Bone marrow (tissue), 2 donors: ENCODE measurements at regions not wholly inside any gene's neighbourhood (a gene's known extent, or its start where the extent isn't known, plus 50 kb on each side); places are given as distances from the start of the nearest gene placed in this dataset.

ENCODE experiments used
- DNase-seq, 2 donors: peaks; one replicate each; lab custom pipeline; 2025; lab: John Stamatoyannopoulos, UW

DNA sequence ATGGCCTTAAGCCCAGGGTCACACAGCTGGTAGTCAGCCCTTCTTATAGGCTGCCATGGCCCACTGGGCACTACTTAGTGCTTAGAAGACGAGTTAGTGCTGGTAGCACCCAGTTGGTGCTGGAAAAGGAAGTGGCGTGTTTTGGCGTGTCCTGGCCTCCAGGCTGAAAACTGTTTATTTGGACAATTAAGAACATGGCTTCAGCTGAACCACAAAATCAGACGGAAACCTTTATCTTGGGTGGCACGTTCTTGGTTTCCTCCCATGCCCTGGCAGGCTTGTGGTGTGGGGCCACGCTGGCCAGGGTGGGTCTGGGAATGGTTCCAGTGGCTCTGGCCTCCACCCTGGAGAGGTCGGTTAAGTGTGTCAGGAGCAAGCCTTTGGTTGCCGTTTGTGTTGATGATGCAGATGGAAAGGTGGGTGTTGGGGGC is 141.5 kb upstream of the HAAO start:
- no peak for DNase-seq

- DNase-seq: no peak
Measured at GRCh38 chr2:42932271-42933151, 140.1 kb upstream of the HAAO start.

GRCh38 chr2:42931818-42932195 is 139.4 kb upstream of the HAAO start:
- no peak for DNase-seq

GRCh38 chr2:42931146-42931817 is 138.9 kb upstream of the HAAO start:
- no peak for DNase-seq

DNA sequence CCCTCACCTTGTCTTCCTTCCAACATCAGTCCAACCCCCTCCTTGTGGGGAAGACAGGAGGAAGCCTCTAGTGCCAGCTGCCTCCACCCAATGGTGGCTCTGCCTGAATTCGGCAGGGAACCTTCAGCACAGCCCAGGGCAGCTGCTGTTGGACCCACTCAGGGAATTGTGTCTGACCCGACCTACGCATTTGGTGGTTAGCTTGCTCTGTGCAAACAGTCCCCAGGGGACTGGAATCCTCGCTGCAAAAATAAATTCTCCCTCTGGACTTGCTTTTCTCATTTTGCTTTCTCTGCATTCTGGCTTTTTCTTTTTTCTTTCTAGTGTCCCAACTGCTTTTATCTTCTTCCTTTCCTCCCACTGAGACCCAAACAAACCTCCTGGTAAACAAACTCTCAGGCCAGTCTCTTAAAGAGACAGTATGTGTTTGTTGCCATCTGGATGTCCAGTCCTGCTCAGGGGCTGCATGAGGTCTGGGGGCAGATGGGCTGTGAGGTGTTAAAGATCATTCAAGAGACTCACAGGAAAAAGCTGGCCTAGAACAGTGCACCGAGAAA is 137.7 kb upstream of the HAAO start:
- DNase-seq: no peak

GRCh38 chr2:42929546-42930024 is 137.2 kb upstream of the HAAO start:
- DNase-seq: no peak

DNA sequence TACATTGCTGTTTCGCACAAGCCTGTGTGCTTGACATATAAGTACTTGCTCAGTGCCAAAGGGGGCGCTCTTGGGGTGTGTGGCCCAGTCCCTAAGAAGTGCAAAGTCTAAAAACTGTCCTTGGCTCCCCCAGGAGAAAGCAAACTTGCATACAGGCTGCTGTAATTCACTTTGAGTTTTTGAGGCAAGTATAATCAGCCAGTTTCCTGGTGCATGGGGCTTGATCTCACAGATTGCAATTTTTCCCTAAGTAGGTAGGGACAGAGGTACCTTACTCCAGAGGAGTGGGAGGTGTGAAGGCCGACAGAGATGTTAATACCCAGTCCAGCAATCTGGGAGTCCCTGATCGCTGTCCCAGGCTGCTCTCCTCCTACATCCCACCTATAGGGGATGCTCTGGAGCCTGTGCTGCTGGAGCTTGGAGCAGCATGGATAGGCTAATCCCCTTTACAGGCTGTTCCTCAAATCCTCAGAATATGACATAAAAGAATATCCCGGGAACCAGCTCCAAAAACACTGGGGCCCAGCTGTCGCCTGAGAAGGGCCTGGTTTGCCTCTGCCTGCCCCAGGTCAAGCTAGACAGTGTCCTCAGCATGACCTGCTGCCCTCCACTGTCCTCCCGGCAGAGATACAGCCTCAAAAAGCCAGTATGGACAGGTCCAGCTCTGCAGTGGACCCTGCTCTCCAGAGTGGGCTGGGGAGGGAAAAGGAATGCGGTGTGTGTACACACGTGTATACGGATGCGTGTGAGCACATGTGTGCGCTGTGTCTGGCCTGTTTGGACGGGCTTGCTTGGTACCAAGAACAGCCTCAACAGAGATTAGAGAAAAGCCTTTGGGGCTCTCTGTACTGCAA is 136.5 kb upstream of the HAAO start:
- peak in 1 of 2 donors; percentile 43 for DNase-seq

- DNase-seq: no peak
Measured at GRCh38 chr2:42928161-42928691, 135.8 kb upstream of the HAAO start.

DNA sequence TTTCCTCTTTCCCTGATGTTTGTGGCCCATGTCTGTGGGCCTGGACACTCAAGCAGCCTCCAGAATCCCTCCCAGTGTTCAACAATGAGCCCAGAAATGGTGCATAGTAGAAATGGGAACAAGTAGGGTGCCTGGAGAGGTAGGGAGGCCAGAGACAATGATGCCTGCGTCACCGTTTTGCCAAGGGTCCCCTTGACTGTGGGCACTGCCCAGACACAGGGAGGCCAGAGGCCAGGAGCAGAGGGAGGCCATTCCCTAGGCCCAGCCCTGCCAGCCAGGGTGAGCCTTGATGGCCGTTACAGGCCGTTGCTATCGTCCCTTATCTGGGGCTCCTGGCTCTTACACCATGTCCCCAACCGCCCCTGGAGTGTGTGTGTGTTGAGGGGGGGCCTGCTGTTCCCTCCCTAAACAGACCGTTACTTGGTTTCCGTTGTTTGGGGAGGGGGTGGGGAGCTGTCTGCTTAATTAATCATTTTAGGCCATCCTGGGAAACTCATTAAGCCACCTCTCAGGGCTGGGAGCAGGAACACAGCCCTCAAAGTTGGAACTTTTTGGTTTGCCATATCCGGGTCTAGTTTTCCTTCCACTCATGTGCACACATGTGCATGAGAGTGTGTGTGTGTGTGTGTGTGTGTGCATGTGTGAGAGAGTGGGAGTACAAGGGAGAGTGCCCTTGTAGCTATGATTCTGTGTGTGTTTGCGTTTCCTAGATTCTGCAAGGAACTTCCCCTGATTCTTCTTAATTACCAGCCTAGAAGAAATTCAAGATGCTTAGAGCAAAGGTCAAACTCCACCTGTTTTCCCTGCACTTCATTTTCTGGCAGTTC is 135.2 kb upstream of the HAAO start:
- peak in 1 of 2 donors; percentile 84 for DNase-seq

GRCh38 chr2:42926434-42927333 is 134.3 kb upstream of the HAAO start:
- no peak for DNase-seq

DNA sequence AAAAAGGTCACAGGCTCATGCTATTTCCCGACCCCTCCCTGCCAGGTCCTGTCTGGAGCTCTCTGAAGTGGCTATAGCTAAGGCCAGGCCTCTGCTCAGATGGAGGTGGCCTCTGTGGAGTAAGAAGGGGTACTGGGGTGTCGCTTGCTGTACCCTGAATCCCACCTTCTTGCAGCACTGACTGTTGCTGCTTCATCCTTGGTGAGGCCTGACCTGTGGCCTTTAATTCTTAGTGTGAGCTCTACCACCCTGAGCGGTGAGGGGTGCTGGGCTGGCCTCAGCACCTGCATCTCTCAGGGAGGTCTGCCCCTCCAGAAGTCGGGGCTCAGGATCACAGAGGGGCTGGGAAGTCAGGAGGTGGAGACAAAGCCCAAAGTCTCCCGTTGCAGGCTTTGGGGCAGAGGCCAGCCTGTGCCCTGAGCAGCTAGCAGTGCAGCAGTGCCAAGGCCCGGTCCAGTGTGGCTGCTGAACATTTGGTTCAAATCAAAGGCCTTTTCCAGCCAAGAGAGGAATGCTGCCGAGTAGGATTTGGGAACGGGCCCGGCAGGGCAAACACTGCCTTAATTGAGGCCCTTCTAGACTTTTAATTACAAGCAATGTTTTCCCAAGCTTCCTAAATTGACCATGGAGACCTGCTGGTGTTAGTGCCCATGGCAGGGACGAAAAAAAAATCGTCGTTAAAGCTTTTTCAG is 133.5 kb upstream of the HAAO start:
- no peak for DNase-seq

DNA sequence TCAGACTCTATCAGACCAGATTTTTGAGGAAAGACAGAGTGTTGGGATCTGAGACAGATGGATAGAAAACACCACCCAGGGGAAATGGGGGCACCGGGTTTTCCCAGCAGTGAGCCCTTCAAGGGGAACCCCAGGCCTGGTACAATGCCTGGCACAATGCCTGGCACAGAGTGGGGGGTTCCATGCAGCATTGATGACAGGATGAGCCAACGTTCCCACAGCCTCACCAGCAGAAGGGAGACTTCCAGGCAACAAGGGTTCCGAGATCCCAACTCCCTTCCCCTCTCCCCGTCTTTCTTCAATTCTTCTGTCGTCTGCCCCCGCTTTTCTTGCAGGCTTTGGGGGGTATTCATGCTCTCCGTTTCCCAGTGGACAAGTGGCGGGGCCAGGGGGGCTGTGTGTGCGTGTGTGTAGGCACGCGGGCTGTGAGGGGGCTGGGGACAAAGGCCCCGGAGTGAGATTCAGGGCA is 132.1 kb upstream of the HAAO start:
- no peak for DNase-seq

DNA sequence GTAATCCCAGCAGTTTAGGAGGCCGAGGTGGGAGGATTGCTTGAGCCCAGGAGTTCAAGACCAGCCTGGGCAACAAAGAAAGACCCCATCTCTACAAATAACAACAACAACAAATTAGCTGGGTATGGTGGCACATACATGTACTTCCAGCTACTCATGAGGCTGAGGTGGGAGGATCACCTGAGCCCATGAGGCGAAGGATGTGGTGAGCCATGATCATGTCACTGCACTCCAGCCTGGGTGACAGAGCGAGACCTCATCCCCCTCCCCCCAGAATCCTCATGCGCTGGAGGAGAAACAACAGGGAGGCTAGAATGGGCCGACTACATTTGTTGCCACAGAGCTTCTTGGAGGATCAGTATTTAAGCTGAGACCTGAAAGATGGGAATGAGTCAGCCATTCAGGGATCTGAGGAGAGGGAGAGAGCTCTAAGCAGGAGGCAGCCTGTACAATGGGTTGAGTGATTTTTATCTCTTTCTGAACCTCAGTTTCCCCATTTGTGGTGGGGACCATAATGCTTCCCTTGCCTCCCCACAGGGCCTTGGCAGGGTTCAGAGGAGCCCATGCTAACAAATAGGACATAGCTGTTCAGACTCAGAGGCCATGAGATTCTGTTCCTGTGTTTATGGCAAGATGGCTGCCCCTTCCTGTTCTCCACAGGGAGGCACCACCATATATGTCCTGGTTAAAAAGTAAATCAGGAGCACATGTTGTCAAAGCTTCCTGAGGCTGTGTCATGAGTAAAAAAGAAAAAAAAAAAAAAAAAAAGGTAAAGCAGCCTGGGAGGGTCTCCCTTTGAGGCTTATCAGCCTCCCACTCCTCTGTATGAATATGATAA is 131.4 kb upstream of the HAAO start:
- no peak for DNase-seq

DNA sequence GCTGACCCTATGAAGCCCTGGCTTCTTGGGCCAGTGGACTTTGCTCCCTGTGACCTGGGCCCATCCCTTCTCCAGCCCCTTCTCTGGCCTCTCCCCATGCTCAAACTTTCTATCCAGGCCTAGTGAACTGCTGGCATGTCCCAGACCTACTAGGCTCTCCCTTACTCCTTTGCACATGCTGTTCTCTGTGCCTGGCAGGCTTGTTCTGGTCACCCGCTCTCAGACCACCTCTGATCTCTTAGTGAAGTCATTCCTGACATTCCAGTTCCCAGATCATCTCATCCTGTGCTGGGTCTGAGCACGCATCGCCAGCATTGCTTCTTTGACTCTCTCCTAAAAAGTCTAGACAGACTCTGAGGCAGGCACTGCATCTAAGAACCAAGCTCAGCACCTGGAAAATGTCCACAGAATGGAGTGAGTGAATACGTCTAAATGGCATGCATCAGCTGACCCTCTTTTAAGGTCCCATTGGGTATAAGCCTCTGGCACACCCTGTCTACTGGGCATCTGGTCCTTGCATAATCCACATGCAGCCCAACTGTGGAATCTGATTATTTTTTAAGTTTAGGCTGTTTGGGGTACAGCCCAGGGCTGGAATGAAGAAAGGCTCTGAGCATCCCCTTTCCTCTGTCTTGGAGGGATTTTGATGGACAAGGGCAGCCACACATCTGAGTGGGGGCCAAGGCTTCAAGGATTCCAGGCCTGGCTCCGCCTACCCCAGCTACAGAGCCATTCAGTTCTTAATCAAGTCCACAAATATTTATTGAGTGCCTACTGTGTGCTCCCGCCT is 130.6 kb upstream of the HAAO start:
- DNase-seq: no peak

- DNase-seq: no peak
Measured at GRCh38 chr2:42922293-42922692, 129.9 kb upstream of the HAAO start.

- no peak for DNase-seq
Measured at GRCh38 chr2:42921721-42922120, 129.3 kb upstream of the HAAO start.

DNA sequence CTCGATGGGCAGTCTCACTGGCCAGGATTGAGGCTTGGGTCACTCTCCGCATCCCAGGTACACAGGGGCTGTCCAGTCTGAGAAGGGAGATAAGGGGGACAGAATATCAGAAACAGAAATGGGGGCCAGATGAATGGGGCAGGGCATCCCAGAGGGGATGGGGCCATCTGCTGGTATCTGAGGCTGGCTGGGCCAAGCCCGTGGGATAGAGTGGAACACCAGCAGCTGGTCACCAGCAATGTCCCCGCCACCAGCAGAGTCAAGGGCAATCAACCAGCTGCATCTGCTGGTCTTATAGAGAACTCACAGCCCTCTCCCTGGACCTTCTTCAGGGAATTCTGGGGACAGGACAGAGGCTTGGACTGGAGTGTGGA is 128.8 kb upstream of the HAAO start:
- DNase-seq: no peak
